ENCODE measurements at regions not wholly inside any gene's neighbourhood (a gene's known extent, or its start where the extent isn't known, plus 50 kb on each side); places are given as distances from the start of the nearest gene placed in this dataset.

DNA sequence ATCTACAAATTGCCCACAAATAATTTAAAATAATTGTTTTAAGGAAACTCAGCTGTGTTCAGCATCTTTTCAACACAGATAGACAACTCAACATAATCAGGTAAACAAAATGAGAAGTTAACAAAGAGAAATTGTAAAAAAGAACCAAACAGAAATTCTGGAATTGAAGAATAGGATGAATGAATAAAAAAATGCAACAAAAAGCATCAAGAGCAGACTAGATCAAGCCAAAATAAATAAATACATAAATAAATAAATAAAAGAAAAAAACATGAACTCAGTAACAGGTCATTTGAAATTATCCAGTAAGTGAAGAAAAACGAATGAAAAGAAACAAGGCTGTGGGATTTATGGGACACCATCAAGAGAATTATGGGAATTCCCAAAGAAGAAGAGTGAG is 94.0 kb upstream of the CDK6 start:
- TF ChIP-seq, protein P1, sequence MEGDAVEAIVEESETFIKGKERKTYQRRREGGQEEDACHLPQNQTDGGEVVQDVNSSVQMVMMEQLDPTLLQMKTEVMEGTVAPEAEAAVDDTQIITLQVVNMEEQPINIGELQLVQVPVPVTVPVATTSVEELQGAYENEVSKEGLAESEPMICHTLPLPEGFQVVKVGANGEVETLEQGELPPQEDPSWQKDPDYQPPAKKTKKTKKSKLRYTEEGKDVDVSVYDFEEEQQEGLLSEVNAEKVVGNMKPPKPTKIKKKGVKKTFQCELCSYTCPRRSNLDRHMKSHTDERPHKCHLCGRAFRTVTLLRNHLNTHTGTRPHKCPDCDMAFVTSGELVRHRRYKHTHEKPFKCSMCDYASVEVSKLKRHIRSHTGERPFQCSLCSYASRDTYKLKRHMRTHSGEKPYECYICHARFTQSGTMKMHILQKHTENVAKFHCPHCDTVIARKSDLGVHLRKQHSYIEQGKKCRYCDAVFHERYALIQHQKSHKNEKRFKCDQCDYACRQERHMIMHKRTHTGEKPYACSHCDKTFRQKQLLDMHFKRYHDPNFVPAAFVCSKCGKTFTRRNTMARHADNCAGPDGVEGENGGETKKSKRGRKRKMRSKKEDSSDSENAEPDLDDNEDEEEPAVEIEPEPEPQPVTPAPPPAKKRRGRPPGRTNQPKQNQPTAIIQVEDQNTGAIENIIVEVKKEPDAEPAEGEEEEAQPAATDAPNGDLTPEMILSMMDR (IDR thresholded peaks at IDR 0.05) = no peak
- Histone ChIP-seq H3K9me3 (peaks cover 0 to 21% of the 10 kb centered on the region in 2 donors), H3K36me3 (no peaks in the 10 kb centered on the region), H3K27ac (no peak overlapping the region), H3K27me3 (peaks cover 0 to 14% of the 10 kb centered on the region in 2 donors), H3K4me3 (no peak overlapping the region), H3K4me1 (no peaks in the 10 kb centered on the region)
- ATAC-seq = no peak
- no peak for DNase-seq
- intact Hi-C loops (cut with DNase I) = no loop called here

DNA sequence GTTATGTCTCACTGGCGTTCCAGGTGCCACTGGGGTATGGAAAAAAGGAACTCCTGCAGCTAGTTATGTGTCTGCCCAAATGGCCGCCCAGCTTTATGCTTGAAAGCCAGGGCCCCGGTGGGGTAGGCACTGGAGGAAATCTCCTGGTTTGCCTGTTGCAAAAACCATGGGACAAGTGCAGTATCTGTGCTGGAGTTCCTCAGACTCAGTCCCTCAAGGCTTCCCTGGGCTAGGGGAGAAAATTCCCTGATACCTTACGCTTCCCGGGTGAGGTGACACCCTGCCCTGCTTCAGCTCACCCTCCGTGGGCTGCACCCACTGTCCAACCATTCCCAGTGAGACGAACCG is 90.3 kb upstream of the CDK6 start:
- no peak overlapping the region for H3K4me3 ChIP-seq
- intact Hi-C loops (cut with DNase I) = no loop called here
- TF ChIP-seq, protein P1 (IDR thresholded peaks at IDR 0.05) = no peak

DNA sequence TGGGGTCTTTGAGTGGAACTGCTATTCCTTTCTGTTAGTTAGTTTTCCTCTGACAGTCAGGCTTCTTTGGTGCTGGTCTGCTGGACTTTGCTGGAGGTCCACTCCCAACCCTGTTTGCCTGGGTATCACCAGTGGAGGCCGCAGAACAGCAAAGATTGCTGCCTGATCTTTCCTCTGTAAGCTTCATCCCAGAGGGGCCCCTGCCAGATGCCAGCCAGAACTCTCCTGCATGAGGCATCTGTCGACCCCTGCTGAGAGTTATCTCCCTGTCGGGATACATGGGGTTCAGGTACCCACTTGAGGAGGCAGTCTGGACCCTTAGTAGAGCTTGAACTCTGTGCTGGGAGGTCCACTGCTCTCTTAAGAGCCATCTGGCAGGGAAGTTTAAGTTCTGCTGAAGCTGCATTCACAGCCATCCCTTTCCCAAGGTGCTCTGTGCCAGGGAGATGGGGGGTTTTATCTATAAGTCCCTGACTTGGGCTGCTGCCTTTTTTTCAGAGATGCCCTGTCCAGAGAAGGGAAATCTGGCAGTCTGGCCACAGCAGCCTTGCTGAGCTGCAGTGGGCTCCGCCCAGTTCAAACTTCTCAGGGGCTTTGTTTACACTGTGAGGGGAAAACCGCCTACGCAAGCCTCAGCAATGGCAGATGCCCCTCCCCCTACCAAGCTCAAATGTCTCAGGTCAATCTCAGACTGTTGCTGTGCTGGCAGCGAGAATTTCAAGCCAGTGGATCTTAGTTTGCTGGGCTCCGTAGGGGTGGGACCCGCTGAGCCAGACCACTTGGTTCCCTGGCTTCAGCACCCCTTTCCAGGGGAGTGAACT is 89.7 kb upstream of the CDK6 start:
- peaks cover 0 to 14% of the 10 kb centered on the region in 2 donors for H3K27me3 ChIP-seq
- DNase-seq = peak in 1 of 4 donors; percentile 55
- ATAC-seq = no peak
- no peaks in the 10 kb centered on the region for H3K36me3 ChIP-seq
- no peaks in the 10 kb centered on the region for H3K4me1 ChIP-seq
- intact Hi-C loops (cut with DNase I) = no loop called here
- peaks cover 0 to 18% of the 10 kb centered on the region in 2 donors for H3K9me3 ChIP-seq
- no peak overlapping the region for H3K27ac ChIP-seq
- no peak overlapping the region for H3K4me3 ChIP-seq
- TF ChIP-seq, protein P1 (IDR thresholded peaks at IDR 0.05) = no peak

More for the DNA sequence above, 90.3 kb upstream of the CDK6 start:
- no peak overlapping the region for H3K27ac ChIP-seq
- peaks cover 0 to 21% of the 10 kb centered on the region in 2 donors for H3K9me3 ChIP-seq
- ATAC-seq (no peak), DNase-seq (peak in 1 of 4 donors; percentile 21)
- no peaks in the 10 kb centered on the region for H3K4me1 ChIP-seq
- H3K36me3 ChIP-seq = no peaks in the 10 kb centered on the region
- H3K27me3 ChIP-seq = peaks cover 0 to 14% of the 10 kb centered on the region in 2 donors

DNA sequence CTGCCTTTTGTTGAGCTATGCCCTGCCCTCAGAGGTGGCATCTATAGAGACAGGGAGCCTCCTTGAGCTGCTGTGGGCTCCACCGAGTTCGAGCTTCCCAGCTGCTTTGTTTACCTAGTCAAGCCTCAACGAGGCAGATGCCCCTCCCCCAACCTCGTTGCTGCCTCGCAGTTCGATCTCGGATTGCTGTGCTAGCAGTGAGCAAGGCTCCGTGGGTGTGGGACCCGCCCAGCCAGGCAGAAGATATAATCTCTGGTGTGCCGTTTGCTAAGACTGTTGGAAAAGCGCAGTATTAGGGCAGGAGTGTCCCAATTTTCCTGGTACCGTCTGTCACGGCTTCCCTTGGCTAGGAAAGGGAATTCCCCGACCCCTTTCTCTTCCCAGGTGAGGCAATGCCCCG is 88.4 kb upstream of the CDK6 start:
- intact Hi-C loops (cut with DNase I) = no loop called here

DNA sequence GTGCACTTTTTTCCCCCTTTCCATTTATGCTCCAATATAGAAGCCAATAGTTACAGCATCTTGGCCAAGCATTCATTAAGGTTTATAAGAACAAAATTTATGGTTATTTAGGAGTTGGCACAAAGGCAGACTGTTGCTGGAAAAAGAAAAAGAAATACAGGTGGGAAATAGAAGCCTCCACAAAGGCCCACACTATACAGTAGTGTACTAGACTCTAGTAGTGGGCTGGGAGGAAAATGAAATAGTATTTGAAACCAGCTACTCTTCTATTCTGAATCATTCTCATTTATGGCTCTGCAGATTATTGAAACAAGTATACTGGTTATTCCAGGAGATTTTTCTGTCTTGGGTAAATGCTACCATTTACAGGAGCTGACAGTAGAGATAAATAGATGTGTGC is 80.9 kb upstream of the CDK6 start:
- no peak for ATAC-seq

More for the DNA sequence above, 88.4 kb upstream of the CDK6 start:
- Histone ChIP-seq H3K36me3 (no peaks in the 10 kb centered on the region), H3K27me3 (peaks cover 0 to 14% of the 10 kb centered on the region in 2 donors), H3K9me3 (peaks cover 0 to 13% of the 10 kb centered on the region in 2 donors), H3K4me1 (no peaks in the 10 kb centered on the region), H3K4me3 (no peak overlapping the region), H3K27ac (no peak overlapping the region)
- ATAC-seq = no peak
- peak in 1 of 4 donors; percentile 69 for DNase-seq
- TF ChIP-seq, protein P1 (IDR thresholded peaks at IDR 0.05) = no peak

More for the DNA sequence above, 80.9 kb upstream of the CDK6 start:
- intact Hi-C loops (cut with DNase I) = no loop called here
- Histone ChIP-seq H3K4me3 (no peak overlapping the region), H3K36me3 (no peaks in the 10 kb centered on the region), H3K4me1 (no peaks in the 10 kb centered on the region), H3K27ac (no peak overlapping the region), H3K27me3 (no peaks in the 10 kb centered on the region), H3K9me3 (peaks cover 0 to 7% of the 10 kb centered on the region in 2 donors)
- TF ChIP-seq, protein P1 (IDR thresholded peaks at IDR 0.05) = no peak
- DNase-seq = no peak
